Neural cell (in vitro differentiated cells): ENCODE measurements at regions not wholly inside any gene's neighbourhood (a gene's known extent, or its start where the extent isn't known, plus 50 kb on each side); places are given as distances from the start of the nearest gene placed in this dataset.

ENCODE experiments used
- H2AFZ ChIP-seq: fragments of 200-600, 300-800 bp; sonication (generic), shearing (Covaris generic); 2 replicates; pipeline ENCODE4 v1.6.0; 2014; ENCODE audit warnings: low read depth, mild to moderate bottlenecking, antibody characterized with exemption, low read length, moderate library complexity
- H3F3A ChIP-seq: fragments of 200-600 bp; shearing (Covaris generic); 2 replicates; pipeline ENCODE4 v1.6.1; 2016; ENCODE audit warnings: mild to moderate bottlenecking, moderate library complexity, mixed read lengths, antibody characterized with exemption, low read length; ENCODE audit not compliant: insufficient read depth, poor library complexity, severe bottlenecking
- H3K27ac ChIP-seq: fragments of 200-600, 300-800 bp; sonication (generic), shearing (Covaris generic); 2 replicates; pipeline ENCODE4 v1.5.1; 2014; ENCODE audit warnings: mild to moderate bottlenecking, low read length, moderate library complexity
- H3K27me3 ChIP-seq: fragments of 300-800, 200-600 bp; sonication (generic), shearing (Covaris generic); 2 replicates; pipeline ENCODE4 v1.6.0; 2014; ENCODE audit warnings: mild to moderate bottlenecking, low read depth, low read length, moderate library complexity; ENCODE audit not compliant: insufficient read depth
- H3K36me3 ChIP-seq: fragments of 300-800, 200-600 bp; sonication (generic), shearing (Covaris generic); 2 replicates; pipeline ENCODE4 v1.5.1; 2014; ENCODE audit warnings: mild to moderate bottlenecking, antibody characterized with exemption, low read length, moderate library complexity; ENCODE audit not compliant: insufficient read depth
- H3K4me2 ChIP-seq: fragments of 300-800, 200-600 bp; sonication (generic), shearing (Covaris generic); 2 replicates; pipeline ENCODE4 v1.6.0; 2014; ENCODE audit warnings: mild to moderate bottlenecking, low read length
- H3K4me3 ChIP-seq: fragments of 300-800, 200-600 bp; sonication (generic), shearing (Covaris generic); 2 replicates; pipeline ENCODE4 v1.5.1; 2014; ENCODE audit warnings: mild to moderate bottlenecking, low read length, moderate library complexity
- H3K79me2 ChIP-seq: fragments of 200-600 bp; shearing (Covaris generic); replicated peaks from 2 replicates; pipeline ENCODE4 v1.6.0; 2014; ENCODE audit warnings: mild to moderate bottlenecking, low read length, moderate library complexity; ENCODE audit not compliant: insufficient read depth
- H3K9ac ChIP-seq: fragments of 300-800, 200-600 bp; sonication (generic), shearing (Covaris generic); 2 replicates; pipeline ENCODE4 v1.6.1; 2016; ENCODE audit warnings: mild to moderate bottlenecking, low read length, mixed read lengths
- H3K9me2 ChIP-seq: fragments of 200-600 bp; shearing (Covaris generic); 2 replicates; pipeline ENCODE4 v1.6.1; 2016; ENCODE audit warnings: mild to moderate bottlenecking, low read length, mixed read lengths; ENCODE audit not compliant: insufficient read depth
- H3K9me3 ChIP-seq: fragments of 200-600, 300-800 bp; sonication (generic), shearing (Covaris generic); 2 replicates; pipeline ENCODE4 v1.6.1; 2016; ENCODE audit warnings: mild to moderate bottlenecking, mixed run types, low read length, moderate library complexity, mixed read lengths
- H4K20me1 ChIP-seq: fragments of 200-600 bp; shearing (Covaris generic); 2 replicates; pipeline ENCODE4 v1.6.1; 2016; ENCODE audit warnings: mild to moderate bottlenecking, mixed run types; ENCODE audit not compliant: insufficient read depth
- CTCF ChIP-seq: fragments of 450-650 bp; IDR thresholded peaks from 2 replicates; pipeline ENCODE4 v1.5.1; 2014; ENCODE audit warnings: antibody characterized with exemption, mild to moderate bottlenecking, moderate library complexity; ENCODE audit not compliant: poor library complexity, severe bottlenecking
- EP300 ChIP-seq: fragments of 450-650 bp; conservative IDR thresholded peaks from 2 replicates; pipeline ENCODE4 v1.6.1; 2014; ENCODE audit warnings: antibody characterized with exemption, mild to moderate bottlenecking, moderate library complexity; ENCODE audit not compliant: poor library complexity, severe bottlenecking
- EZH2 ChIP-seq: fragments of 200-600, 300-800 bp; shearing (Covaris generic), sonication (generic); IDR thresholded peaks from 2 replicates; pipeline ENCODE4 v1.6.1; 2014; ENCODE audit warnings: antibody characterized with exemption, low read length, borderline replicate concordance, mild to moderate bottlenecking; ENCODE audit not compliant: insufficient read depth, poor library complexity, severe bottlenecking
- MXI1 ChIP-seq: fragments of 450-650 bp; conservative IDR thresholded peaks from 2 replicates; pipeline ENCODE4 v1.6.1; 2014; ENCODE audit warnings: antibody characterized with exemption, mild to moderate bottlenecking; ENCODE audit not compliant: poor library complexity, severe bottlenecking
- POLR2AphosphoS5 ChIP-seq: IDR thresholded peaks from 2 replicates; pipeline ENCODE4 v1.6.1; 2012
- RAD21 ChIP-seq: fragments of 450-650 bp; conservative IDR thresholded peaks from 2 replicates; pipeline ENCODE4 v1.6.1; 2014; ENCODE audit warnings: antibody characterized with exemption, mild to moderate bottlenecking, moderate library complexity
- REST ChIP-seq: IDR thresholded peaks from 2 replicates; pipeline ENCODE4 v1.6.1; 2012; ENCODE audit warnings: borderline replicate concordance
- SMC3 ChIP-seq: fragments of 450-650 bp; conservative IDR thresholded peaks from 2 replicates; pipeline ENCODE4 v1.6.1; 2014; ENCODE audit warnings: antibody characterized with exemption, mild to moderate bottlenecking, moderate library complexity; ENCODE audit not compliant: poor library complexity
- TAF1 ChIP-seq: IDR thresholded peaks from 2 replicates; pipeline ENCODE4 v1.6.1; 2012; ENCODE audit warnings: low read depth

GRCh38 chr11:56932572-56933220, 56.0 kb upstream of the OR5AK2 start:
- Histone ChIP-seq H3K79me2 (no peaks in the 10 kb centered on the region), H3K27me3 (no peaks in the 10 kb centered on the region), H3F3A (no peaks in the 10 kb centered on the region), H4K20me1 (no peaks in the 10 kb centered on the region), H3K4me3 (no peak overlapping the region), H3K9me2 (no peaks in the 10 kb centered on the region), H2AFZ (no peak overlapping the region), H3K9ac (no peak overlapping the region), H3K4me2 (no peak overlapping the region), H3K36me3 (no peaks in the 10 kb centered on the region), H3K27ac (no peak overlapping the region), H3K9me3 (no peaks in the 10 kb centered on the region)
- TF ChIP-seq EP300 (no peak), EZH2 (no peak), CTCF (no peak), RAD21 (no peak), REST (no peak), POLR2AphosphoS5 (no peak), TAF1 (no peak), MXI1 (no peak), SMC3 (no peak)

GRCh38 chr11:56923116-56923515, 65.6 kb upstream of the OR5AK2 start:
- no peaks in the 10 kb centered on the region for H3K27me3 ChIP-seq

More at GRCh38 chr11:56923116-56923515, 65.6 kb upstream of the OR5AK2 start:
- TF ChIP-seq POLR2AphosphoS5 (no peak), TAF1 (no peak), EP300 (no peak), MXI1 (no peak), EZH2 (no peak), REST (no peak), CTCF (no peak), SMC3 (no peak), RAD21 (no peak)
- Histone ChIP-seq H3K27ac (no peak overlapping the region), H2AFZ (no peak overlapping the region), H3K9me2 (no peaks in the 10 kb centered on the region), H3F3A (no peaks in the 10 kb centered on the region), H3K79me2 (no peaks in the 10 kb centered on the region), H3K36me3 (no peaks in the 10 kb centered on the region), H3K9me3 (no peaks in the 10 kb centered on the region), H3K9ac (no peak overlapping the region), H3K4me3 (no peak overlapping the region), H4K20me1 (no peaks in the 10 kb centered on the region), H3K4me2 (no peak overlapping the region)
